ENCODE measurements at regions not wholly inside any gene's neighbourhood (a gene's known extent, or its start where the extent isn't known, plus 50 kb on each side); places are given as distances from the start of the nearest gene placed in this dataset.

GRCh38 chr10:93139059-93139655, 65.5 kb downstream of the CYP26A1 start:
- Histone ChIP-seq H3K9ac (ENCODE audit: low read length) (no peak overlapping the region), H3K79me2 (ENCODE audit: insufficient read depth, low read length) (no peaks in the 10 kb centered on the region), H3K4me1 (ENCODE audit: control insufficient read depth in 1 of 2, insufficient read depth in 2 of 2, low read length in 2 of 2) (peaks cover 0 to 5% of the 10 kb centered on the region in 2 experiments; a peak in 1 of 4 replicates), H3K27ac (ENCODE audit: low read depth, low read length) (no peak overlapping the region), H2AFZ (ENCODE audit: low read depth, low read length, poor library complexity, severe bottlenecking) (no peak overlapping the region), H3K9me2 (ENCODE audit: insufficient read depth) (no peaks in the 10 kb centered on the region), H3K4me2 (ENCODE audit: low read length) (no peak overlapping the region), H4K20me1 (ENCODE audit: insufficient read depth) (no peaks in the 10 kb centered on the region), H3K9me3 (ENCODE audit: control insufficient read depth in 1 of 2, insufficient read depth in 1 of 2, low read depth in 1 of 2, low read length in 2 of 2) (no peaks in the 10 kb centered on the region), H3K36me3 (ENCODE audit: control insufficient read depth in 1 of 2, insufficient read depth in 2 of 2, low read length in 2 of 2) (no peaks in the 10 kb centered on the region), H3K4me3 (replicated peaks in 1 of 2; ENCODE audit: low read depth in 1 of 2, low read length in 2 of 2) (no peak overlapping the region), H3K27me3 (ENCODE audit: insufficient read depth, low read length) (no peaks in the 10 kb centered on the region)
- TF ChIP-seq CTCF (IDR thresholded peaks at IDR 0.05 in 2 of 3, conservative IDR thresholded peaks at IDR 0.05 in 1 of 3; ENCODE audit: borderline replicate concordance in 1 of 3, insufficient read depth in 1 of 3, low read depth in 2 of 3, low read length in 2 of 3) (no peak), CEBPB (IDR thresholded peaks at IDR 0.05; ENCODE audit: low read depth) (no peak), RAD21 (IDR thresholded peaks at IDR 0.05; ENCODE audit: low read depth) (no peak), MAX (IDR thresholded peaks at IDR 0.05) (no peak), SP1 (IDR thresholded peaks at IDR 0.05; ENCODE audit: low read depth) (no peak), ZFX (IDR thresholded peaks at IDR 0.05) (no peak), POLR2AphosphoS5 (IDR thresholded peaks at IDR 0.05; ENCODE audit: low read depth, low read length) (no peak), SIN3A (IDR thresholded peaks at IDR 0.05; ENCODE audit: low read depth) (no peak), EZH2 (IDR thresholded peaks at IDR 0.05) (no peak), FOSL1 (IDR thresholded peaks at IDR 0.05; ENCODE audit: low read depth) (no peak), SRF (IDR thresholded peaks at IDR 0.05; ENCODE audit: low read depth) (no peak), POLR2A (IDR thresholded peaks at IDR 0.05; ENCODE audit: borderline replicate concordance, extremely low read depth, insufficient read depth, insufficient read length) (no peak), EGR1 (IDR thresholded peaks at IDR 0.05; ENCODE audit: low read depth) (no peak), TCF7L2 (IDR thresholded peaks at IDR 0.05; ENCODE audit: borderline replicate concordance, extremely low read depth, insufficient read depth, insufficient read length) (no peak), ATF3 (IDR thresholded peaks at IDR 0.05) (no peak), CBX3 (IDR thresholded peaks at IDR 0.05; ENCODE audit: low read depth) (no peak), YY1 (IDR thresholded peaks at IDR 0.05; ENCODE audit: extremely low read depth, insufficient replicate concordance, low read depth, low read length) (no peak), EZH2phosphoT487 (IDR thresholded peaks at IDR 0.05; ENCODE audit: borderline replicate concordance) (no peak)
- no TSS peak for BruUV-seq (replicated peaks)
- DNase-seq (ENCODE audit: low read depth, low spot score) (no peak), ATAC-seq (no peak)
- intact Hi-C loops (cut with micrococcal nuclease): no loop called here
- POLR2A ChIA-PET: interaction anchor here (1.4 kb wide), 1 partner anchor 7 kb away, joined by 3 read pairs; no protein-coding TSS in a partner anchor
- CTCF ChIA-PET: no interaction called here
- RAD21 ChIA-PET (ENCODE audit: low non-redundant PET in 1 of 2, low total read pairs in 2 of 2, uncharacterized antibody in 2 of 2, unreplicated experiment in 2 of 2): no interaction called here

Data from HCT116 (cell line).